Brain microvascular endothelial cell (primary cell): ENCODE measurements at regions not wholly inside any gene's neighbourhood (a gene's known extent, or its start where the extent isn't known, plus 50 kb on each side); places are given as distances from the start of the nearest gene placed in this dataset.

Experiments
- DNase-seq: peaks from one replicate; pipeline ENCODE4 v3.0.0-alpha.2; 2020
- H3K27ac ChIP-seq: fragments of 250-450 bp; sonication (Bioruptor Pico); 2 replicates; pipeline ENCODE4 v1.5.1; 2020; ENCODE audit warnings: mild to moderate bottlenecking, moderate library complexity
- H3K27me3 ChIP-seq: fragments of 250-450 bp; sonication (Bioruptor Pico); replicated peaks from 2 replicates; pipeline ENCODE4 v1.5.1; 2020; ENCODE audit warnings: mild to moderate bottlenecking
- H3K36me3 ChIP-seq: fragments of 250-450 bp; sonication (Bioruptor Pico); replicated peaks from 2 replicates; pipeline ENCODE4 v1.5.1; 2020; ENCODE audit warnings: mild to moderate bottlenecking
- H3K4me3 ChIP-seq: 2 replicates; pipeline ENCODE4 v1.5.1; 2011; ENCODE audit warnings: low read depth, mild to moderate bottlenecking, control low read depth, low read length, moderate library complexity
- in situ Hi-C: cut with HindIII; loops from 2 replicates; pipeline ENCODE4 v1.10.0; 2017; ENCODE audit warnings: low sequenced_read_pairs, low pct_ligation_motif_present
- TF ChIP-seq, protein P1 (sequence below): IDR thresholded peaks from 2 replicates; pipeline ENCODE4 v1.5.1; 2011; ENCODE audit warnings: low read depth, mild to moderate bottlenecking, moderate library complexity, low read length, control low read depth, inconsistent platforms; ENCODE audit errors: missing control alignments

- H3K36me3 ChIP-seq, result no peaks in the 10 kb centered on the region
- no peaks in the 10 kb centered on the region for H3K27me3 ChIP-seq
- TF ChIP-seq, protein P1, sequence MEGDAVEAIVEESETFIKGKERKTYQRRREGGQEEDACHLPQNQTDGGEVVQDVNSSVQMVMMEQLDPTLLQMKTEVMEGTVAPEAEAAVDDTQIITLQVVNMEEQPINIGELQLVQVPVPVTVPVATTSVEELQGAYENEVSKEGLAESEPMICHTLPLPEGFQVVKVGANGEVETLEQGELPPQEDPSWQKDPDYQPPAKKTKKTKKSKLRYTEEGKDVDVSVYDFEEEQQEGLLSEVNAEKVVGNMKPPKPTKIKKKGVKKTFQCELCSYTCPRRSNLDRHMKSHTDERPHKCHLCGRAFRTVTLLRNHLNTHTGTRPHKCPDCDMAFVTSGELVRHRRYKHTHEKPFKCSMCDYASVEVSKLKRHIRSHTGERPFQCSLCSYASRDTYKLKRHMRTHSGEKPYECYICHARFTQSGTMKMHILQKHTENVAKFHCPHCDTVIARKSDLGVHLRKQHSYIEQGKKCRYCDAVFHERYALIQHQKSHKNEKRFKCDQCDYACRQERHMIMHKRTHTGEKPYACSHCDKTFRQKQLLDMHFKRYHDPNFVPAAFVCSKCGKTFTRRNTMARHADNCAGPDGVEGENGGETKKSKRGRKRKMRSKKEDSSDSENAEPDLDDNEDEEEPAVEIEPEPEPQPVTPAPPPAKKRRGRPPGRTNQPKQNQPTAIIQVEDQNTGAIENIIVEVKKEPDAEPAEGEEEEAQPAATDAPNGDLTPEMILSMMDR, result no peak
- no peak for DNase-seq
- in situ Hi-C loops, result no loop called here
- no peak overlapping the region for H3K27ac ChIP-seq
- no peak overlapping the region for H3K4me3 ChIP-seq
Measured at GRCh38 chr12:115400011-115400410, 716.0 kb upstream of the TBX3 start.

- in situ Hi-C loops, result no loop called here
- no peak for DNase-seq
- no peak overlapping the region for H3K4me3 ChIP-seq
- no peaks in the 10 kb centered on the region for H3K36me3 ChIP-seq
- H3K27me3 ChIP-seq, result no peaks in the 10 kb centered on the region
- H3K27ac ChIP-seq, result no peak overlapping the region
- TF ChIP-seq, protein P1, result no peak
Measured at GRCh38 chr12:115398311-115398781, 714.4 kb upstream of the TBX3 start.

DNA sequence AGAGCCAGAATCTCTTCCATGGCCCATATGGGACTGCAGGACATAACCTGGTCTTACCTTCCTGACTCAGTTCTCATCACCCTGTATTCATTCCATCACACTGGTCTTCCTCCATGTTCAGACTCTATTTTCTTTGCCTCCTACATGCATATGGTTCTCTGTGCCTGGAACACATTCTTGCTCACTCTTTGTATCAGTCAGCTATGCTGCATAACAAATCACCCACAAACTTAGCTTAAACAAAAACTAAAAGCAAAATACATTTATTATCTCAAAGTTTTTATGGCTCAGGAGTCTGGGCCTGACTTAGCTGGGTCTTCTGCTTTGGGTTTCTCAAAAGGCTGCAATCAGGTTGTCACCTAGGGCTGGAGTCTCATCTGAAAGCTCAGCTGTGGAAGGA, 712.6 kb upstream of the TBX3 start:
- H3K27me3 ChIP-seq, result no peaks in the 10 kb centered on the region
- no peaks in the 10 kb centered on the region for H3K36me3 ChIP-seq
- H3K4me3 ChIP-seq, result no peak overlapping the region
- no peak for DNase-seq
- TF ChIP-seq, protein P1, result no peak
- in situ Hi-C loops, result no loop called here
- H3K27ac ChIP-seq, result no peak overlapping the region

DNA sequence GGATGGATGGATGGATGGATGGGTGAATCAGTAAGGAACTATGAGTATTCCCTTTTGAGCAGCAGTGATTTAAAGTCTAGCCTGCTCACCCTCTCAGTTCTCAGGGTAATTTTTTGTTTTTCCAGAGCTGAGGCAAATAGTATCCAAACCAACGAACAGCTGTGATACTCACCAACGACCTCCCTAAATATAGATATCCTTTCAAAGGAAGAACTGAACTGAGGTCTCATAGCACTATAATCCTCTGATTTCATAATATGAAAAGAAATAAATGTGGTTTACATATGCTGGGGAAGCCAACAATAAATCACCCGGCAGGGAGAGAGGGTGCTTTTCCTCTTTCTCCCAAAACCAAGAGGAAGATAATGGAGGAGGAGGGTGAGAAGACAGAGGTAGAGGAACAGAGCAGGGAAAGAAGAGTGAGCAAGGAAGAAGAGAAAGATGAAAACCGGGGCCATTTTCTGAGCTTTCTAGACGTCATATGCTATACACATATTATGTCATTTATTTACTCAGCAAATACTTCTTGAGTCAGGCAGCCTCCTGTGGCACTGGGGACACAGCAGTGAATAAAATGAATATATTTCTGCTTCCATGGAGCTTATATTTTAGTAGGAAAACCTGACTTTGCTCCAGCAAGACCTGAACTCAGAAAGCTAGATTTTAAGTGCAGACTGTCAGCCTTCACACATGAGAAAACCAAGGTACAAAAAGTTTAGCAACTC, 710.7 kb upstream of the TBX3 start:
- H3K27me3 ChIP-seq, result no peaks in the 10 kb centered on the region
- H3K27ac ChIP-seq, result no peak overlapping the region
- no peak overlapping the region for H3K4me3 ChIP-seq
- H3K36me3 ChIP-seq, result no peaks in the 10 kb centered on the region
- DNase-seq, result no peak
- TF ChIP-seq, protein P1, result no peak
- in situ Hi-C loops, result no loop called here

DNA sequence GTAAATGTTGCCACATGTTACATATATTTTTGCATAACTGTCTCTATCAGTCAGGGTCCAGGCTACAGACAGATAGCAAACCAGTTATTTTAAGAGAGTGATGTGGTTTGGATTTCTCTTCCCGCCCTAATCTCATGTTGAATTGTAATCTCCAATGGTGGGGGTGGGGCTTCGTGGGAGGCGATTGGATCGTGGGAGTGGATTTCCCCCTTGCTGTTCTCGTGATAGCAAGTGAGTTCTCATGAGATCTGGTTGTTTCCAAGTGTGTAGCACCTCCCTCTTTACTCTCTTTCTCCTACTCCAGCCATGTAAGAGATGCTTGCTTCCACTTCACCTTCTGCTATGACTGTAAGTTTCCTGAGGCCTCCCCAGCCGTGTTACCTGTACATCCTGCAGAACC, 704.2 kb upstream of the TBX3 start:
- in situ Hi-C loops, result no loop called here
- no peak for DNase-seq
- TF ChIP-seq, protein P1, result no peak
- Histone ChIP-seq H3K36me3 (no peaks in the 10 kb centered on the region), H3K27me3 (no peaks in the 10 kb centered on the region), H3K4me3 (no peak overlapping the region), H3K27ac (no peak overlapping the region)

DNA sequence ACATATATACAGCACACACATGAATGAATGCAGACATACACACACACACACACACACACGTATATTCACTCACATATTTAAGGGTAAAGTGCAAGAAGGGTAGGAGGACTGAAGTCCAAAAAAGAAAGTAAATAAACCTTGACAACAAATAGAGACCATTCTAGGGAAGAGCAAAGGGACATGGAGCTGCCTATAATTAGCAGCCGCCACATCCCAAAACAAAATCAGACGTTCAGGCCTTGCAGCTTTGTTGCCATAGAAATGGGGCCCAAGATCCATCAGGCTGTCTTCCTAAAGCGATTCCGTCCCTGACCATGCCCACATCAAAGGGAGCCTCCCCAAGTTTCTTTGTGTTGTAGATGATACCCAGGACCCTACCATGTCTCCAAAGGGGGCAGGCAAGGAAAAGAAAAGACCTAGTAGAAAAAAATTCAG, 703.5 kb upstream of the TBX3 start:
- TF ChIP-seq, protein P1, result no peak
- DNase-seq, result no peak
- H3K36me3 ChIP-seq, result no peaks in the 10 kb centered on the region
- in situ Hi-C loops, result no loop called here
- no peak overlapping the region for H3K4me3 ChIP-seq
- no peaks in the 10 kb centered on the region for H3K27me3 ChIP-seq
- H3K27ac ChIP-seq, result no peak overlapping the region
